HG03439 (cell line): ENCODE measurements at regions not wholly inside any gene's neighbourhood (a gene's known extent, or its start where the extent isn't known, plus 50 kb on each side); places are given as distances from the start of the nearest gene placed in this dataset.
"Not testable (repeated sequence)": the region's sequence is repeated elsewhere in the genome, so short reads cannot be mapped to it uniquely, and the experiment has no call there.

Source experiments
- ATAC-seq: cut with Tn5 transposase; IDR thresholded peaks from one replicate; pipeline ENCODE4 v1.9.1; 2021; ENCODE audit warnings: mild to moderate bottlenecking, moderate library complexity; ENCODE audit not compliant: unreplicated experiment

DNA sequence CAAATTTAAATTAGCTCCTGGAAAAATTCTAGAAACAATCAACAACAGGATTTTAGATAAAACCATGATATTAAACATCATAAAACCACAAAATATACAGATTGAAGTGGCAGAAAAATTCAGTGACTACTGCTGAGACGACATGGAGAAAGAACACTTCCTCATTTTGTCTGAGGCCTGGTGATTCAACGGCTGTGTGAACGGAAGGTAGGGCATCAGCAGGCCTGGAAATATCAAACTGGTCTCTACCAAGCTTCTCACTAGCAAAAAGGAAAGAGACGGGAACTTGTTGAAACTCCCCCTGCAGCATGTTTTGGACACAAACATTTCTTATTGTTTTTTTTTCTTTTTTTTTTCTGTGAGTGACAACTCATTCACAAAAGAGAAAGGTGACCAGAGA lies 58.0 kb upstream of the AHI1 start:
- no peak for ATAC-seq

DNA sequence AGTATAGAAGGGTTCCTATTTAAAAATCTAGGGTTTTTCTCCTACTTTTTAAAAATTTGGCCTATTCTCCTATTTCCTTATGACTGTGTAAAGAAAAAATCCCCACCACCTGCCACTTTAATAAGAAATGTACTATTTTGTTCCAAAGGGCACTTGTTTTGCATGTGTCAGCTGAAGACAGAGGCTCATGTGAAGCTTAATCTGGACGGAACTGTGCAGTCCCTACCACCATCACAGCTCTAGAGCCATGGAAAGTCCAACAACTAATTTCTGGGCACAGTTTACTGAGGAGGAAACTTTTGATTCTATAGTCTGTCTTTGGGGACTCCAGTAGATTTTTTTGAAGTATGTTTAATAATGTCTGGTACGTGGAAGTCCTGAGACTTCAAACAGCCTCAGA lies 60.0 kb upstream of the AHI1 start:
- ATAC-seq: no peak

DNA sequence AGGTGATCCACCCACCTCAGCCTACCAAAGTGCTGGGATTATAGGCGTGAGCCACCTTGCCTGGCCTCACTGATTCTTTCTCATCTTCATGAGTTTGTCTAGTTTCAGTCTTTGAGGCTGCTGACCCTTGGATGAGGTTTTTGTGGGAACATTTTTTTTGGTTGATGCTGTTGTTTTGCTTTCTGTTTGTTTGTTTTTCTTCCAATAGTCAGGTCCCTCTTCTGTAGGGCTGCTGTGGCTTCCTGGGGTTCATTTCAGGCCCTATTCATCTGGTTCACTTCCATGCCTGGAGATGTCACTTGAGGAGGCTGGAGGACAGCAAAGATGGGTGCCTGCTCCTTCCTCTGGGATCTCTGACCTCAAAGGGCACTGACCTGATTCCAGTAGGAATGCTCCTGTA lies 68.1 kb upstream of the AHI1 start:
- not testable (repeated sequence) for ATAC-seq

DNA sequence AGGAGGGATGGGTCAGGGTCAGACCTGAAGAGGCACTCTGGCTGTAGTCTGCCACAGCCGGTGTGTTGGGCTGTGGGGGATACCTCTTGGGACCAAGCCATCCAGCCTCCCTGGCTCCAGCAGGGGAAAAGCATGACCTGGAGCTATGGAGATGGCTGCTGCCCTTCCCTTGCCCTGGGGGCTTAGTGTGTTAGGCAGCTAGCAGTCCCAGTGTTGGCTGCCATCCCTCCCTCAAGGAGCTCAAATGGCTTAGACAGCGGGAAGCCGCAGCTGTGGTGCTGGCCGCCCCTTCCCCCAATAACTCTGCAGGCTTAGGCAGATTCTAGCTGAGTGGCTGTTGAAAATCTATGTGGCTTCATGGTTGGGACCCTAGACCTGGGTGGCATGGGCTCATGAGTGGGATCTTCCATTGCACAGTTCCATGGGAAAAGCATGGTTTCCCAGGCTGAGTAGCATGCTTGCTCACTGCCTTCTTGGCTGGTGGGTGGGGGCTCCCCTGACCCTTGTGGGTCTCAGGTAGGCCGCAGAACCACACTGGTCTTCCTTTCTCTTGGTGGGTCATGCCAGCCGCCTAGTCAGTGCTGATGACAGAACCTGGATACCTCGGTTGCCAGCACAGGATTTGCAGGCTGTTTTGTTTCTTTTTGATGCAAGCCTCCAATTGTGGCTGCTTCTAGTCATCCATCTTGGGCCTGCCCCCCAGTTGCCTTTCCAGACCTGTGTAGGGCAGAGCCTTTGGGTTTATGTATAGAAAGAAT lies 69.0 kb upstream of the AHI1 start:
- no peak for ATAC-seq

DNA sequence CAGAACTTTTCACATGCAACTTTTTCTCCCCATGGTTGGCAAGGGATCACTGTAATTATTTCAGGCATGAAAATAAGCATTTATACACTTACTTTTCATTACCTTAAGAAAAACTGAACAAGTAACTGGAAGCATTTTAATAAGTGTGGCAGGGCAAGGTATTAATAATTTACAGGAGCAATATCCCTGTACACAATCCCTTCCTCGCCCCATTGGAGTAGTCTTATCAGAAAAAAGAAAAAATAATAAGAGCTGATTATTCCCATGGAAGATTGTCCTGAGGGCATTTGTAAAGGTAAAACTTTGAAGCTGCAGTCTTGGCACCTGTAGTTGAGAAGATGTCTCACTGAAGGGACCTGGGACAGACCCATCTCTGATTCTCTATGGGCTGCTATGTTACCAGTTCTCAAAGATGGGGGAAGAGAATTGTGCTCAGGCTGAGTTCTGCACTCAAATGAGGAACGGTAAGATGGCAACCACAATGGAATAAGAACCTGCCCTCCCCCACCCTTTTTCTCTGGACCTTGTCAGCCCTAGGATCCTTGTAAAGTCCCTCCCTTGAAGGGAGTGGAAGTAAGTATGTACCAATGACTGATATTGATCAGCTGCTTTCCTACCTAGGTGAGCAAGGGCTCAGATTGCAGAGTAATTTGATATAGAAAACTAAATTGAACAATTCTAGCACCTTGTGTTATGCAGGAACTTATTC lies 70.0 kb upstream of the AHI1 start:
- no peak for ATAC-seq

DNA sequence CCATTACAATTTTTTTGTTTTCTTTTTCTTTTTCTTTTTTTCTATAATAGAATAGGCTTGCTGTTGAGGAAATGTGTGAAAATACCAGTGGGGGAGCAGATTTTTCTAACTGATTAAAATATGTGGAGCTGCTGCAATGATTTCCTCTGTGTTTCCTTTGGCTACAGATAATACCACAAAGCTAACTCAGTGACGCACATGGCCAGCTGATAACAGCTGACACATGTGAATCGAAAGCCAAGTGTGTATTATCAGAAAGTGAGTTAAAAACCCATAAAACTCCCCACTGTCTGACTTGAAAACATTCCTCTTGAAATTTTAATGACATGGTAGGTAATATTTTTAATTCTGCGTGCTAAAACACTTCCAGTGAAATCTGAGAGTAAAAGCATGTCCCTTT lies 70.8 kb upstream of the AHI1 start:
- ATAC-seq: no peak

DNA sequence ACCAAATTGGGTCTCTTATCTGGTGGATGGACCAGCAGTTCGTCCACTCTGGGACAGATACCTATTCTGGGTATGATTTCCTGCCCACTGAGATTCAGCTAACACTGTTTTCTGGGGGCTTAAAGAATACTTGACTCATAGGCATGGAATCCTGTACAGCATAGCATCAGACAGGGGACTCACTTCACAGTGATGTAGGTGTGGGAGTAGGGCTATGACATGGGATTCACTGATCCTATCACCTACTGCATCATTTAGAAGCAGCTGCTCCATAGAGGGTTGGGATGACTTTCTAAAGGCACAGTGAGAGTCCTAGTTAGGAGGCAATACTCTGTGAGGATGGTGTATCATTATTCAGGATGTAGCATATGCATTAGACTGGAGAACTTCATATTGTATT lies 74.5 kb upstream of the AHI1 start:
- no peak for ATAC-seq

DNA sequence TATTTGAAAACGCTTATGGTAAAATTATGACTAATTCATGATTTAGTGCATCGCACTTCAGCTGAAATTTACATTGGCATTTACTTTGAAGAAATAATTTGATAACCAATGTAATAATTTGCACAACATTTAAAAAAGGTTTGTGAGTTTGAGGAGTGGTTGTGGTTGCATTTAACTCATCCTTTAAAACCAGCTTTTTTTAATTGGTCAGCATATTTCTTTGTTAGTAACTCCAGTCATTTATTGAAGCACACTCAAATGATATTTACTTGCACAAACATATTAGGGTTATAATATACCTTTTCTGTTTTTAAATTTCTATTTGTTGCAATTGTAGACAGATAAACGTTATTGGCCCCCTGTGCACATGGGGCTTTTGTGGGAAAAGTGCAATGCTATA lies 78.1 kb upstream of the AHI1 start:
- ATAC-seq: no peak

DNA sequence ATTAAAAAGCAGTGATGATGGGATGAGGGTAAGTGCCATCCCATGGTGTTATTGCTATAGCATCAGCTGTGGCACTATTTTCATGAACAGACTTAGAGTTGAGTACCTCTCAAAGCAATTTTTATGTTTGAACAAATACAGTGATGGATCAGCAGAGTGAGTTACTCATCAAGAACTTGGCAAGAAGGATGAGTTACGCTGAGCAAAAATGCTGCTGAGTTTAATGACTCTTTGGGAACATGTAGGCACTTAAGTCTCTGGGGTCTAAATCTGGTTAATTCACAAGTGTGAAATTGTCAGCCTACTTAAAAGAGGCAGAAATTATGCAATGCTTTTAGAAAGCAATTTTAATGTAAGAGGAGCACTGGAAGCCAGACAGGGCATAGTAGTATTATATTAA lies 78.5 kb upstream of the AHI1 start:
- ATAC-seq: no peak

DNA sequence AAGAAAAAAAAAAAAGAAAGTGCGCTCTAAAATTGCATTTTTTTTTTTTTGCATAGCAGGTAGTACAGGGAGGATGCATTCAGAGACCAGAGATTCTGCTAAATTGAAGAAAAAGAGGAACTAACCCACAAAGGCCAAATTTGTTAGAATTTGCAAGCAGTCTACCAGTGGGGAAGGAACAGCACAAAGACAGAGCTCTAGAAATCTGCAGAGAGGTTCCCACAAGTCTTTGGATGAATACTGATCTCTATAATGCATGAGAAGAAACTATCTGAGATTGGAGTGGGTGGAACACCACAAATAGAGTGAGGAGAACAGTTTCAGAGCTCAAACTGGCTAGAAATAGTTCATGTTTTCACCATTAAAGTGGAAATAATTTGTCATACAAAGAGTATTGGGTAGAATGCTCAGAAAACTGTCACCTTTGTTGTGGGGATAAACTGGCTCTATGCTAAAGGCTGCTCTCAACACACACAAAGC lies 79.6 kb upstream of the AHI1 start:
- peak; percentile 92 for ATAC-seq

DNA sequence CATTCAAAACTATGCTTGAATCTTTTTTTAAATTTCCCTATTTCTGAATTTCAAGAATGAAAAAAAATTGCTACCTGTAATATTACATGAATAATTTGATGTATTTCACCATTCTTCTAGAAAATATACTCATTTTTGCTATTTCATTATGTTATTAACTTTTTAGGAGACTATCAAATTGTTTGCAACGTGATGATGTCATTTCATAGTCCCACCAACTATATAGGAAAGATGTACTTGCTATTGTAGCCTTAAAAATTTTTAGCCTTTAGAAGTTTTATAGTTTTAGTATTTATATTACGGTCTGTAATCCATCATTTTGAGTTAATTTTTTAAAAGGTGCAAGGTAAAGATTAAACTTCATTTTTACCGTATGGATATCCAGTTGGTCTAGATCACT lies 81.4 kb upstream of the AHI1 start:
- ATAC-seq: no peak

GRCh38 chr6:135581211-135581610 lies 83.7 kb upstream of the AHI1 start:
- no peak for ATAC-seq

- ATAC-seq: no peak
These were observed 85.8 kb upstream of the AHI1 start for GRCh38 chr6:135583256-135583761.

DNA sequence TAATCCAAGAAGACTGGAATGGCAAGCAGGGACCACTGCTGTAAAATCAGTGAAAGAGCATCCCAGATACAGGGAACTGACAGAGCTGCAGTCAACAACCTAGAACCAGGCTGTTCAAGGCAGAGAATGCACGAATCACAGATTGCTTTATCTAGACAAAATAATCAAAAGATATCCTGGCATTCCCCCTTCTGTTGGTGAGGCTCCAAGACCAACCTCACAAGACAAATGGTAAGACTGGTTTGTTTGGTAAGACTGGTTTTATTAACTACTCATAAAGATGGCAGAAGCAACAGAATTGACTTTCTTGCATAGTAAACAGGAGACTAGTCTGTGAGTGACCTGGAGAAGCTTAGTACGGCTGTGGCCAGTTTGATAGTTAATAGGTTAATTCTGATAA lies 88.8 kb upstream of the AHI1 start:
- ATAC-seq: no peak

GRCh38 chr6:135586844-135587243 lies 89.3 kb upstream of the AHI1 start:
- ATAC-seq: no peak

DNA sequence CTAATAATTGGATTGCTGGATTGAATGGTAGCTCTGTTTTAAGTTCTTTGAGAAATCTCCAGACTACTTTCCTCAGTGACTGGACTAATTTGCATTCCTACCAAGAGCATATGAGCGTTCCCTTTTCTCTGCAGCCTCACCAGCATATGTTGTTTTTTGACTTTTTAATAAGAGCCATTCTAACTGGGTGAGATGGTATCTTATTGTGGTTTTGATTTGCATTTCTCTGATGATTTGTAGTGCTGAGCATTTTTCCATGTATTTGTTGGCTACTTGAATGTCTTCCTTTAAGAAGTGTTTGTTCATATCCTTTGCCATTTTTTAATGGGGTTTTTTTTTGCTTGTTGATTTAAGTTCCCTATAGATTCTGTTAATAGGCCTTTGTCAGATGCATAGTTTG lies 94.7 kb upstream of the AHI1 start:
- ATAC-seq: no peak

DNA sequence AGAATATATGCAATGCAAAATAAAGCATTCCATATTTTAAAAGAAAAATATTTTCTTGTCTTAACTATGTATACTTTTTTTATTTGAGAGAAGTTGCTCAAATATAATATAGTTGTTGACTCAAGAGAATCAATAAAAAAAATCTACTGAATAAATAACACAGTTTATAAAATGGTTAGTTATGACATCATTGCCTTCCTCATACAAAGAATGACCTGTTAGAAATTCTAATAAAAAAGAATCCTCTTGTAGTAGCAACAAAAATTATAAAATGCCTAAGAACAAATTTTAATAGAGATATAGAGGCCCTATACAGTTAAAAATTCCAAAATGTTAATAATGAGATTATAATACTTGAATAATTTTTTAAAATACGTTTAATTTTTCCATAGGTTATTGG lies 96.5 kb upstream of the AHI1 start:
- ATAC-seq: no peak

- ATAC-seq: no peak
These were observed 102.7 kb upstream of the AHI1 start for GRCh38 chr6:135600086-135600702.

- no peak for ATAC-seq
These were observed 103.4 kb upstream of the AHI1 start for GRCh38 chr6:135600931-135601330.

DNA sequence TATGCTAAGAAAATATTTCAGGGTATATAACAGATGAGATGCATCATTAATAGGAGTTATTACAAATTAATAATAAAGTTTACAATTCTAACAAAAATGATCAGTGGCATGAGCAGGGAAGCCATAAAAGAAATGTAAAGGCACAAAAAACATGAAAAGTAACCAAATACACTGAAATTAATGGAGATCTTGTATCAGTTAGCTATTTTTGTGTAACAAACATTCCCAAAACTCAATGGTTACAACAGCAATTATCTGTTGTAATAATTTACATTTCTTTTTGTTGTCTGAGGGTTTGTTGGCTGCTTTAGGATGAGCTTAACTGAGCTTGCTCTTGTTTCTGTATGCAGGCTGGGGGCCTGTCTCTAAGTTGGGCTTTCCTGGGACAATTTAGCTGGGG lies 104.3 kb upstream of the AHI1 start:
- no peak for ATAC-seq

- ATAC-seq: no peak
These were observed 105.7 kb upstream of the AHI1 start for GRCh38 chr6:135603249-135603648.
